ENCODE measurements at regions not wholly inside any gene's neighbourhood (a gene's known extent, or its start where the extent isn't known, plus 50 kb on each side); places are given as distances from the start of the nearest gene placed in this dataset.

DNA sequence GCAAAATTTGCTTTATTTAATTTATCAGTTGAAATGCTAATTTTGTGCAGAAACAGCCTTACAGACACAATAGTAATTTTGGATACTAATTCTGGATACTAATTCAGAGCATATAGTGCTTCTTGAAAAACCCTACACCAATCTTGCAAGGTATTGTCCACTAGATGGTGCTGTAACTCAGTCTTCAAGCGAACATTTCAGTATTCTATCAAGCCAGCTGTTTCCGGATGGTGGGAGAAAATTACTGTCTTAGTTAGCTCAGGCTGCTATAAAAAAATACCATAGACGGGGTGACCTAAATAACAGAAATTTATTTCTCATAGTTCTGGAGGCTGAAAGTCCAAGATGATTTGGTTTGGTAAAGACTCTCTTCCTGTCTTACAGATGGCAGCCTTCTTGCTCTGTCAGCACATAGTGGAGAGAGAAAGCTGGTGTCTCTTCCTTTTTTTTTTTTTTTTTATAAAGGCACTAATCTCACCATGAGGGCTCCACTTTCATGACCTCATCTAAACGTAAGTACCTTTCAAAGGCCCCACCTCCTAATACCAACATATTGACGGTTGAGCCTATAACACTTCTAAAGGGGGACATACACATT, 1306.5 kb upstream of the CDH9 start:
- no peak overlapping the region for H3K27ac ChIP-seq
- ChIA-PET POLR2A (ENCODE audit: low non-redundant PET) (no interaction called here), CTCF (interaction anchor here (0.5 to 1.1 kb wide), 15 partner anchors 8 to 681 kb away, joined by 3 to 12 read pairs (median 3); no protein-coding TSS in a partner anchor)
- DNase-seq (ENCODE audit: low spot score): peak; percentile 19
- TF ChIP-seq, protein P1, sequence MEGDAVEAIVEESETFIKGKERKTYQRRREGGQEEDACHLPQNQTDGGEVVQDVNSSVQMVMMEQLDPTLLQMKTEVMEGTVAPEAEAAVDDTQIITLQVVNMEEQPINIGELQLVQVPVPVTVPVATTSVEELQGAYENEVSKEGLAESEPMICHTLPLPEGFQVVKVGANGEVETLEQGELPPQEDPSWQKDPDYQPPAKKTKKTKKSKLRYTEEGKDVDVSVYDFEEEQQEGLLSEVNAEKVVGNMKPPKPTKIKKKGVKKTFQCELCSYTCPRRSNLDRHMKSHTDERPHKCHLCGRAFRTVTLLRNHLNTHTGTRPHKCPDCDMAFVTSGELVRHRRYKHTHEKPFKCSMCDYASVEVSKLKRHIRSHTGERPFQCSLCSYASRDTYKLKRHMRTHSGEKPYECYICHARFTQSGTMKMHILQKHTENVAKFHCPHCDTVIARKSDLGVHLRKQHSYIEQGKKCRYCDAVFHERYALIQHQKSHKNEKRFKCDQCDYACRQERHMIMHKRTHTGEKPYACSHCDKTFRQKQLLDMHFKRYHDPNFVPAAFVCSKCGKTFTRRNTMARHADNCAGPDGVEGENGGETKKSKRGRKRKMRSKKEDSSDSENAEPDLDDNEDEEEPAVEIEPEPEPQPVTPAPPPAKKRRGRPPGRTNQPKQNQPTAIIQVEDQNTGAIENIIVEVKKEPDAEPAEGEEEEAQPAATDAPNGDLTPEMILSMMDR (conservative IDR thresholded peaks at IDR 0.05; ENCODE audit: low read depth): peak; percentile 53

DNA sequence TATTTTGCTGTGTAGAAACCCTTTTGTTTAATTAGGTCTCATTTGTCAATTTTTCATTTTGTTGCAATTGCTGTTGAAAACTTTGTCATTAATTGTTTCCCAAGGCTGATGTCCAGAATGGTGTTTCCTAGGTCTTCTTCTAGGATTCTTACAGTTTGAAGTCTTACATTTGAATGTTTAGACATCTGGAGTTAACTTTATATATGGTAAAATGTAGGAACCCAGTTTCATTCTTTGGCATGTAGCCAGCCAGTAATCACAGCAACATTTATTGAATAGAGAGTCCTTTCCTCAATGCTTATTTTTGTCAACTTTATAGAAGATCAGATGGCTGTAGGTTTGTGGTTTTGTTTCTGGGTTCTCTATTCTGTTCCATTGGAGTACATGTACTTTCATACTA, 1290.8 kb upstream of the CDH9 start:
- POLR2A ChIA-PET (ENCODE audit: low non-redundant PET): no interaction called here
- TF ChIP-seq, protein P1 (conservative IDR thresholded peaks at IDR 0.05; ENCODE audit: low read depth): no peak
- DNase-seq (ENCODE audit: low spot score): no peak

GRCh38 chr5:28328681-28329080, 1290.3 kb upstream of the CDH9 start:
- TF ChIP-seq, protein P1 (conservative IDR thresholded peaks at IDR 0.05; ENCODE audit: low read depth): no peak
- H3K27ac ChIP-seq: no peak overlapping the region
- POLR2A ChIA-PET (ENCODE audit: low non-redundant PET): no interaction called here
- CTCF ChIA-PET: no interaction called here
- DNase-seq (ENCODE audit: low spot score): no peak

More for the DNA sequence above, 1290.8 kb upstream of the CDH9 start:
- H3K27ac ChIP-seq: no peak overlapping the region
- CTCF ChIA-PET: no interaction called here

DNA sequence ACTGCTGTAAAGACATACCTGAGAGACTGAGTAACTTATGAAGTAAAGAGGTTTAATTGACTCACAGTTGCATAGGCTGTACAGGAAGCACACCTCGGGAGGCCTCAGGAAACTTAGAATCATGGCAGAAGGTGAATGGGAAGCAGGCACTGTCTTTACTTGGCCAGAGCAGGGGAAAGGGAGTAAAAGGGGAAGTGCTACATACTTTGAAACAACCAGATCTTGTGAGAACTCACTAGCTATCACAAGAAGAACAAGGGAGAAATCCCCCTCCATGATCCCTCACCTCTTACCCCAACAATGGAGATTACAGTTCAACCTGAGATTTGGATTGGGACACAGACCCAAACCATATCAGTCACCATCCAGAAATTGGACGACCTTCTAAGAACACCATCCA, 1285.8 kb upstream of the CDH9 start:
- POLR2A ChIA-PET (ENCODE audit: low non-redundant PET): no interaction called here
- DNase-seq (ENCODE audit: low spot score): no peak
- TF ChIP-seq, protein P1 (conservative IDR thresholded peaks at IDR 0.05; ENCODE audit: low read depth): no peak
- H3K27ac ChIP-seq: no peak overlapping the region
- CTCF ChIA-PET: no interaction called here

- no peak overlapping the region for H3K27ac ChIP-seq
- TF ChIP-seq, protein P1 (conservative IDR thresholded peaks at IDR 0.05; ENCODE audit: low read depth): no peak
- DNase-seq (ENCODE audit: low spot score): no peak
- POLR2A ChIA-PET (ENCODE audit: low non-redundant PET): no interaction called here
- CTCF ChIA-PET: no interaction called here
Observed at GRCh38 chr5:28313953-28314352, 1275.6 kb upstream of the CDH9 start.

DNA sequence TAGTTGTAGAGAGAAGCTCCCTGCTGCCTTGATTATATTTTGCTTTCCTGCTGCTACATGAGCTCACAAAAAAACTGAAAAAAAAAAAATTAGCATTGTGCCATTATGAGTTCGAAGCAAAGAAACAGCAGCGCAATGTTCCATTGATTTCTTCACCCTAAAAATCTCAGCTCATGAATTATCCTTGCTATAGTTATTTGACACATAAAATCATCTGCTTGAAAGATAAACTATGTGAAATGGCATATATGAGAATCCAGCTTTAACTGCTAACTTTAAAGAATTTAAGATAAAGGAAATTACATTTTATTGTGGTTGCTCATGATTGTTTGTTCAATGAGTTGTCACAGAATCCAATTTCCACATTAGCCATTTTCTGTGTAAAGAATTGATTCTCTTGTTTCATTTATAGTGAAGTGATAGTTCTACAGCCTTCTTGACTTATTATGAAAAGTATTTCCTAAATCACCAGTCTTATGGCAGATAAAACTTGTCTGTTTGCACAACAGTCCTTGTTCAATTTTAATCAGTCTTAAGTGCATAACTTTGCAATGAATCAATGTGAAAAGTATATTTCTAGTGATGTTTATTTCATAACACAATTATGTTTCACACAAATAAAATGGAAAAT, 1275.0 kb upstream of the CDH9 start:
- peak; percentile 4 for DNase-seq (ENCODE audit: low spot score)
- ChIA-PET CTCF (interaction anchor here (0.6 kb wide), 1 partner anchor 970 kb away, joined by 3 read pairs; no protein-coding TSS in a partner anchor), POLR2A (ENCODE audit: low non-redundant PET) (no interaction called here)

More for the DNA sequence above, 1275.0 kb upstream of the CDH9 start:
- TF ChIP-seq, protein P1 (conservative IDR thresholded peaks at IDR 0.05; ENCODE audit: low read depth): no peak
- H3K27ac ChIP-seq: no peak overlapping the region
